KMS-11 (cell line): ENCODE measurements at regions not wholly inside any gene's neighbourhood (a gene's known extent, or its start where the extent isn't known, plus 50 kb on each side); places are given as distances from the start of the nearest gene placed in this dataset.

Source experiments
- H2AFZ ChIP-seq: fragments of 200-600 bp; sonication (generic); 2 replicates; pipeline ENCODE4 v1.6.1; 2016; ENCODE audit warnings: antibody characterized with exemption, mixed run types, low read depth
- H3K27ac ChIP-seq: fragments of 200-600 bp; sonication (generic); 2 replicates; pipeline ENCODE4 v1.6.1; 2016; ENCODE audit warnings: mild to moderate bottlenecking, mixed run types
- H3K27me3 ChIP-seq: fragments of 200-600 bp; sonication (generic); 2 replicates; pipeline ENCODE4 v1.6.1; 2017; ENCODE audit warnings: mild to moderate bottlenecking, low read depth, mixed run types, moderate library complexity; ENCODE audit not compliant: insufficient read depth
- H3K36me3 ChIP-seq: fragments of 200-600 bp; sonication (generic); 2 replicates; pipeline ENCODE4 v1.6.1; 2017; ENCODE audit warnings: mild to moderate bottlenecking, mixed run types; ENCODE audit not compliant: insufficient read depth
- H3K4me1 ChIP-seq: fragments of 200-600 bp; sonication (generic); 2 replicates; pipeline ENCODE4 v1.6.1; 2016; ENCODE audit warnings: mild to moderate bottlenecking, low read depth, mixed run types; ENCODE audit not compliant: poor library complexity, severe bottlenecking
- H3K4me2 ChIP-seq: fragments of 200-600 bp; sonication (generic); 2 replicates; pipeline ENCODE4 v1.7.0; 2016; ENCODE audit warnings: mild to moderate bottlenecking, mixed run types
- H3K4me3 ChIP-seq: fragments of 200-600 bp; sonication (generic); IDR thresholded peaks from 2 replicates; pipeline ENCODE4 v1.6.1; 2017; ENCODE audit warnings: low read depth, low read length, mixed read lengths; ENCODE audit not compliant: insufficient read depth
- H3K79me2 ChIP-seq: fragments of 200-600 bp; sonication (generic); 2 replicates; pipeline ENCODE4 v1.6.1; 2016; ENCODE audit warnings: low read depth, mixed run types; ENCODE audit not compliant: insufficient read depth
- H3K9ac ChIP-seq: fragments of 200-600 bp; sonication (generic); 2 replicates; pipeline ENCODE4 v1.6.1; 2016; ENCODE audit warnings: mild to moderate bottlenecking, mixed run types
- H4K20me1 ChIP-seq: fragments of 200-600 bp; sonication (generic); 2 replicates; pipeline ENCODE4 v1.6.1; 2016; ENCODE audit warnings: mild to moderate bottlenecking, mixed run types; ENCODE audit not compliant: insufficient read depth
- TF ChIP-seq, protein P1 (sequence below): fragments of 200-600 bp; sonication (generic); conservative IDR thresholded peaks from 2 replicates; pipeline ENCODE4 v1.6.1; 2017; ENCODE audit warnings: low read depth, mild to moderate bottlenecking, antibody characterized with exemption, low read length, moderate library complexity, mixed read lengths

DNA sequence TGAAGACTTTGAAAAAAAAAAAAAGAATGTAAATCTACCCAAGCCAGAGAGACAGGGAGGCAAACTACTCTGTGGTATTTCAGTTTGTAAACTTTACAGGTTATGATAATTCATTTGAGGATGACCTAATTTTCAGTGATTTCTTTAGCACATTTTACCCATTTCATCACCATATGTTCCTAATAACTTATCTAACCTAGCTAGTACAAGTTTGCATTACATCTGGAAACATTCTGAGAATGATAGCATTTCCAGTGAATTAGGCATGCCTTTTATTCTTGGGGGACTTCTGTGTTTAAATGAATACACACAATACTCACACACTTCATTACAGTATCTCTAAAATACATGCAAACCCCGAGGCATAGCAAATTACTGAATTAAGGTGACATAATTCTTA, 1055.5 kb downstream of the PCDH18 start:
- Histone ChIP-seq H4K20me1 (no peaks in the 10 kb centered on the region), H3K4me2 (no peak overlapping the region), H2AFZ (no peak overlapping the region), H3K4me3 (no peak overlapping the region), H3K4me1 (no peaks in the 10 kb centered on the region), H3K36me3 (no peaks in the 10 kb centered on the region), H3K9ac (no peak overlapping the region), H3K27ac (no peak overlapping the region), H3K27me3 (no peaks in the 10 kb centered on the region), H3K79me2 (no peaks in the 10 kb centered on the region)
- TF ChIP-seq, protein P1, sequence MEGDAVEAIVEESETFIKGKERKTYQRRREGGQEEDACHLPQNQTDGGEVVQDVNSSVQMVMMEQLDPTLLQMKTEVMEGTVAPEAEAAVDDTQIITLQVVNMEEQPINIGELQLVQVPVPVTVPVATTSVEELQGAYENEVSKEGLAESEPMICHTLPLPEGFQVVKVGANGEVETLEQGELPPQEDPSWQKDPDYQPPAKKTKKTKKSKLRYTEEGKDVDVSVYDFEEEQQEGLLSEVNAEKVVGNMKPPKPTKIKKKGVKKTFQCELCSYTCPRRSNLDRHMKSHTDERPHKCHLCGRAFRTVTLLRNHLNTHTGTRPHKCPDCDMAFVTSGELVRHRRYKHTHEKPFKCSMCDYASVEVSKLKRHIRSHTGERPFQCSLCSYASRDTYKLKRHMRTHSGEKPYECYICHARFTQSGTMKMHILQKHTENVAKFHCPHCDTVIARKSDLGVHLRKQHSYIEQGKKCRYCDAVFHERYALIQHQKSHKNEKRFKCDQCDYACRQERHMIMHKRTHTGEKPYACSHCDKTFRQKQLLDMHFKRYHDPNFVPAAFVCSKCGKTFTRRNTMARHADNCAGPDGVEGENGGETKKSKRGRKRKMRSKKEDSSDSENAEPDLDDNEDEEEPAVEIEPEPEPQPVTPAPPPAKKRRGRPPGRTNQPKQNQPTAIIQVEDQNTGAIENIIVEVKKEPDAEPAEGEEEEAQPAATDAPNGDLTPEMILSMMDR, result no peak

DNA sequence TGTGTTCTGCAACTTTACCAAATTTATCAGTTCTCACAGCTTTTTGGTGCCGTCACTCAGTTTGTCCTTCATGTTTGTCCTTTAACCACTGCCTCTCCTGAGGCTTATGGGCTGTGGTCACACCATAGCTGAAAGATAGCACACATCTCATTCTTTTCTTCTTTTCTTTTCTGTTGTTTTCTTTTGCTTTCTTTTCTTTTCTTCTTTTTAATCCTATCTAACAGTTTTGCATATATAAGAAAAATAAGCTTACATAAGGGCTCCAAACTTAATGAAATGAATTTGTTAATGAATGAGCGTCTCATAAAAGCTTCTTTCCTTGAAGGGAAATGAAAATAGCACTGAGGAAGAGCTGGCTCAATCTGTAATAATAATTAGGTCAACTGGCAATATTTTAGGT, 1061.2 kb downstream of the PCDH18 start:
- H2AFZ ChIP-seq, result no peak overlapping the region
- no peak overlapping the region for H3K9ac ChIP-seq
- H4K20me1 ChIP-seq, result no peaks in the 10 kb centered on the region
- H3K27me3 ChIP-seq, result no peaks in the 10 kb centered on the region
- no peak overlapping the region for H3K4me2 ChIP-seq
- no peak overlapping the region for H3K27ac ChIP-seq
- H3K36me3 ChIP-seq, result no peaks in the 10 kb centered on the region
- H3K4me1 ChIP-seq, result no peaks in the 10 kb centered on the region
- TF ChIP-seq, protein P1, result no peak
- no peaks in the 10 kb centered on the region for H3K79me2 ChIP-seq
- no peak overlapping the region for H3K4me3 ChIP-seq

DNA sequence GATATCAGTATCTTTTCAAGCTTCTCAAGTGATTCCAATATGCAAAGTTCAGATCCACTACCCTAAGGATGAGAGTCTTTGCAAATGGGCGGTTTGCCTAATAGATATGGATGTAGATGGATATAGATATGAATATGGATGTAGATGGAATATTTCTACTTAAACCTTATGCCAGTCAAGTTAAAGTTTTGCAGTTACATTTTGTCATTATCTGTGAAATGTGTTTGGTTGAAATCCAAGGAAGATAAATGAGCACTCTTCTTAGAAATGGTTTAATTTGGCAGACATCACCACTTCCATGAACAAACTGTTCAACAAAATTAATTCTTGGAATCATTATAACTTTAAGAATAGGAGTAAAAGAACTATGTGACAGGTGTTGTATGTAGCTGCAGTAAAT, 1066.6 kb downstream of the PCDH18 start:
- H3K4me1 ChIP-seq, result no peaks in the 10 kb centered on the region
- H3K9ac ChIP-seq, result no peak overlapping the region
- TF ChIP-seq, protein P1, result no peak

DNA sequence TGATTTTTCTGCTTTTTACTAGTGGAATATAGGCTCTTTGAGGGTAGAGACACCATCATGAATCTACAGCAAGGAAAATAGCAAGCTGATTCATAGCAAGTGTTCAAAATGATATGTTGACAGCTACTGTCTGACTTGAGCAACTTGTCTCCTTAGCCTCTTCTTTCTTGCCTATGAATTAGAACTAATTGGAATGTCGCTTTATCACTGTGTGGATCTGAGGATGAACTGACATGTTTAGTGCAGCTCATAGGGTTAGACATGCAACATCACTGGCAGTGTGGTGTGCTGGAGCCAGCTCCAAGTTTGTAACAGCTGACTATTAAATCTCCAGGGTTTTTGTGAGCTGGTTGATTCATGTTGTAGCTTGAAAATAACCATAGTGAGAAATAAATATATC, 1068.4 kb downstream of the PCDH18 start:
- Histone ChIP-seq H3K79me2 (no peaks in the 10 kb centered on the region), H4K20me1 (no peaks in the 10 kb centered on the region), H3K4me3 (no peak overlapping the region), H3K4me2 (no peak overlapping the region), H3K9ac (no peak overlapping the region), H3K4me1 (no peaks in the 10 kb centered on the region), H3K27ac (no peak overlapping the region), H2AFZ (no peak overlapping the region), H3K27me3 (no peaks in the 10 kb centered on the region), H3K36me3 (no peaks in the 10 kb centered on the region)
- TF ChIP-seq, protein P1, result no peak

More for the DNA sequence above, 1066.6 kb downstream of the PCDH18 start:
- Histone ChIP-seq H2AFZ (no peak overlapping the region), H3K27me3 (no peaks in the 10 kb centered on the region), H3K36me3 (no peaks in the 10 kb centered on the region), H3K27ac (no peak overlapping the region), H3K4me2 (no peak overlapping the region), H4K20me1 (no peaks in the 10 kb centered on the region), H3K4me3 (no peak overlapping the region), H3K79me2 (no peaks in the 10 kb centered on the region)
